Right ventricle myocardium inferior (tissue), 1 donor: ENCODE measurements at regions not wholly inside any gene's neighbourhood (a gene's known extent, or its start where the extent isn't known, plus 50 kb on each side); places are given as distances from the start of the nearest gene placed in this dataset.
"Not testable (repeated sequence)": the region's sequence is repeated elsewhere in the genome, so short reads cannot be mapped to it uniquely, and the experiment has no call there.

Source experiments
- ATAC-seq: fragments of 200-7000 bp; cut with Tn5 transposase; one replicate; pipeline ENCODE4 v1.9.1; 2020; ENCODE audit warnings: mild to moderate bottlenecking, moderate library complexity
- DNase-seq: peaks from one replicate; pipeline ENCODE4 v3.0.0; 2021; ENCODE audit errors: missing footprints
- intact Hi-C: fragments of 100-400 bp; cut with DNase I; formaldehyde crosslinking; loops from one replicate; pipeline ENCODE4 v1.11.0; 2022
- donor health status: DM: no; HTN: yes; CAD: no; lungs with severe emphysema.

DNA sequence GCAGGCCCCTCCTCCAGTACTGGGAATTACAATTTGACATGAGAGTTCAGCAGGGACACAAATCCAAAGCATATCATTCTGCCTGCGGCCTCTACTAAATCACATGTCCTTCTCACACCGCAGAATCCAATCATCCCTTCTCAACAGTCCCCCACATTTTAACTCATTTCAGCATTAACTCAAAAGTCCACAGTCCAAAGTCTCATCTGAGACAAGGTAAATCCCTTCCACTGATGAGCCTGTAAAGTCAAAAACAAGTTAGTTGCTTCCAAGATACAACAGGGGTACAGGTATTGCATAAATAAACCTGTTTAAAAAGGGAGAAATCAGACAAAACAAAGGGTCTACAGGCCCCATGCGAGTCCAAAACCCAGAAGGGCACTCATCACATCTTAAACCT lies 64.0 kb downstream of the EBNA1BP2 start:
- intact Hi-C loops, result no loop called here
- DNase-seq (no peak), ATAC-seq (no peak)

- DNase-seq (no peak), ATAC-seq (no peak)
- intact Hi-C loops, result no loop called here
Measured at GRCh38 chr1:43107664-43108063, 64.4 kb downstream of the EBNA1BP2 start.

GRCh38 chr1:43104027-43104763 lies 67.9 kb downstream of the EBNA1BP2 start:
- DNase-seq, result no peak
- intact Hi-C loops, result no loop called here
- no peak for ATAC-seq

- intact Hi-C loops, result no loop called here
- peak; percentile 73 for ATAC-seq
- no peak for DNase-seq
Measured at GRCh38 chr1:43101061-43101460, 71.0 kb downstream of the EBNA1BP2 start.

DNA sequence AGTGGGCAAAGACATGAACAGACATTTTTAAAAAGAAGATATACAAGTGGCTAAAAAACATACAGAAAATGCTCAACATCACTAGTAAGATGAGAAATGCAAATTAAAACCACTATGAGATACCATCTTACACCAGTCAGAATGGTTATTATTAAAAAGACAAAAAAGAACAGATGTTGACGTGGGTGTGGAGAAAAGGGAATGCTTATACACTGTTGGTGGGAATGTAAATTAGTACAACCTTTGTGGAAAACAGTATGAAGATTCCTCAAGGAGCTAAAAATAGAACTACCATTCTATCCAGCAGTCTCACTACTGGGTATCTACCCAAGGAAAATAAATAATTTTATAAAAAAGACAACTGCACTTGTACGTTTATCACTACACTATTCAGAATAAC lies 73.9 kb downstream of the EBNA1BP2 start:
- DNase-seq (no peak), ATAC-seq (no peak)
- intact Hi-C loops, result no loop called here

DNA sequence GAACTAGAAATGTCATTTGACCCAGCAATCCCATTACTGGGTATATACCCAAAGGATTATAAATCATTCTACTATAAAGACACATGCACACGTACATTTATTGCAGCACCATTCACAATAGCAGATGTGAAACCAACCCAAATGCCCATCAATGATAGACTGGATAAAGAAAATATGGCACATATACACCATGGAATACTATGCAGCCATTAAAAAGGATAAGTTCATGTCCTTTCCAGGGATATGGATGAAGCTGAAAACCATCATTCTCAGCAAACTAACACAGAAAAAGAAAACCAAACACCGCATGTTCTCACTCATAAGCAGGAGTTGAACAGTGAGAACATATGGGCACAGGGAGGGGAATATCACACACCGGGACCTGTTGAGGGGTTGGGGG lies 75.6 kb downstream of the EBNA1BP2 start:
- ATAC-seq, intact Hi-C loops, DNase-seq: not testable (repeated sequence)

GRCh38 chr1:43090812-43091211 lies 81.3 kb downstream of the EBNA1BP2 start:
- intact Hi-C loops, ATAC-seq, DNase-seq: not testable (repeated sequence)

- DNase-seq, intact Hi-C loops, ATAC-seq: not testable (repeated sequence)
Measured at GRCh38 chr1:43090157-43090556, 81.9 kb downstream of the EBNA1BP2 start.

GRCh38 chr1:43083375-43083891 lies 88.7 kb downstream of the EBNA1BP2 start:
- no peak for ATAC-seq
- no peak for DNase-seq
- intact Hi-C loops, result no loop called here

DNA sequence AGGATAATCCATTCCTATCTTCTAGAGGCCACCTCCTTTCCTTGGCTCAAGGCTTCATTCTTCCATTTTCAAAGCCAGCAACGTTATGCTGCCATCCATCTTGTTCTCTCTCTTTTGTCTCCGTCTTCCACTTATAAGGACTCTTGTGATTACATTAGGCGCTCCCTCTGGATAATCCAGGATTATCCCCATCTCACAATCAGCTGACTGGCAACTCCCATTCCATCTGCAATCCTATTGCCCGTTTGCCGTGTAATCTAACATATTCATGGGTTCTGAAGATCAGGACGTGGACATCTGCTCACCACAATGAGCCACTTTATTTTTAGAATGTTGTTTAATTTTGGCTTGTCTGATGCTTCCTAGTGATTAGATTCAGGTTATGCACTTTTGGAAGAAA lies 89.3 kb downstream of the EBNA1BP2 start:
- DNase-seq, result no peak
- ATAC-seq, result no peak
- intact Hi-C loops, result no loop called here

- ATAC-seq (no peak), DNase-seq (no peak)
- intact Hi-C loops, result no loop called here
Measured at GRCh38 chr1:43077273-43077672, 94.8 kb downstream of the EBNA1BP2 start.

DNA sequence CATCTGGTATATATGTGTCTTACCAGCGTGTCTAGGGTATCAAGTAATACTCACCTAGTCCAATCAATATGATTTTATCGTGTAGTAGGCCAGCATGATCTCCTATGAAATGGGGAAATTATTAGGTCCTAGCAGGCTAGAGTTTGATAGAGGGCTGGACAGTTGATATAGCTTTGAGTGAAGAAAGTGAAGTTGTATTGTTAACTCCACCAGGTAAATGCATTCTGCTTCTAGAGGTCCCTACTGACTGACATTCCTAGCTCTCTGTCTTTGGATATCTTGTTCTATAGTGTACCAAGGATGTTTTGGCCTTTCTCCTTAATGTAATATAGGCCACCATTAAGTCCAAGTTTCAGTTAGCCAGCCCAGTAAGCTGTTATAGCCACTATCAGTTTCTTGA lies 97.4 kb downstream of the EBNA1BP2 start:
- DNase-seq (no peak), ATAC-seq (no peak)
- intact Hi-C loops, result loop anchor here (1.0 to 5.0 kb wide), 2 partner anchors 161 to 497 kb away; no protein-coding TSS in a partner anchor

GRCh38 chr1:43074244-43074643 lies 97.8 kb downstream of the EBNA1BP2 start:
- DNase-seq (no peak), ATAC-seq (no peak)
- intact Hi-C loops, result loop anchor here (1.0 to 5.0 kb wide), 2 partner anchors 161 to 497 kb away; no protein-coding TSS in a partner anchor

DNA sequence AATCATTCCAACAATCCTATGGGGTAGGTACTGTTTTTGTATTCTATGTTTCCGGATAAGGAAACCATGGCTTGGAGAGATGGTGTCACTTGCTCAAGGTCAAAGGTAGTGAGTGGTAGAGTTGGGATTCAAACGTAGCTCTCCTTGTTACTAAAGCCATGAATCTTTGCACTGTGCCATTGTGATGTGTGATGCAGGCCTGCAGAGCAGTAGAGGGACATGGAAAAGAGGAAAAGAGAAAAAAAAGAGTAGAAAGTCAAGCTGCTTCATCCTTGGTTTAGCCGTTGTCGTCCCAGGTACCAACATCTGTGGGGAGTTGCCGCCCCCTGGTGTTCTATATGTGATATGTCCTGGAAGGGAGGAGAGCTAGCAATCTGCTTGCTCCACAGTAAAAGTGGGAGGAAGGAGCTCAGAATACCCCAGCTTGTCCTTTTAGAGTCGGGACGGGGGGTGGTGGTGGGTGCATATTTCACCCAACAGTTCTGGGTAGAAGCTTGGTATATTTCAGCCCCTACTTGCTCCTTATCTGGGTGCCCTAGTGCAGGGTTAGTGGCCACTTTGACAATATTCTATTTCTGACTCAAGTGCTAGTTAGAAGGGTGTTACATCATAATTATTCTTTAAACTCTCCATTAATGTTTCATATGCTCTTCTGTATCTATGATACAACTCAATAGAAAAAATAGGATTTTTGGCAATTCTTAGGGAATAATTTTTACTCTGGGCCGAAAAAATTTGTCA lies 98.4 kb downstream of the EBNA1BP2 start:
- intact Hi-C loops, result loop anchor here (1.0 to 5.0 kb wide), 3 partner anchors 160 to 496 kb away; no protein-coding TSS in a partner anchor
- DNase-seq (peak; percentile 87), ATAC-seq (peak; percentile 90)

DNA sequence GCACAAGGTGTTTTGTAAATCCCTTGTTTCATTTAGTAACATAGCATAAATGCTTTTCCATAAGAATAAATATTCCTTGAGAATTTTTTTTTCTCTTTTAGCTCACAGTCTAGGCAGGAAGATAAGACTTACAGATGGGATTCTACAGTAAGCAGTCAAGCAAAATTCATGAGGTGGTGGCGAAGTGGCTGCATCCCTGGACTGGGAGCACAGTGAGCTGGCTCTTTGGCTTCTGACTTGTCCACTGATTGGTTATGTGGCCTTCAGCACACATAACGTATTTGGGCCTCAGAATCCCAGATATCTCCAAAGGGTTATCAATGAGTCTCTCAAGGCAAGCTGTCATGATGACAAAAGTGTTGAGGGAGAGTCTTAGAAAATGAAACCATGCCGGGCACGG lies 99.8 kb downstream of the EBNA1BP2 start:
- ATAC-seq (no peak), DNase-seq (no peak)
- intact Hi-C loops, result loop anchor here (2.0 to 5.0 kb wide), 2 partner anchors 294 to 495 kb away; no protein-coding TSS in a partner anchor

DNA sequence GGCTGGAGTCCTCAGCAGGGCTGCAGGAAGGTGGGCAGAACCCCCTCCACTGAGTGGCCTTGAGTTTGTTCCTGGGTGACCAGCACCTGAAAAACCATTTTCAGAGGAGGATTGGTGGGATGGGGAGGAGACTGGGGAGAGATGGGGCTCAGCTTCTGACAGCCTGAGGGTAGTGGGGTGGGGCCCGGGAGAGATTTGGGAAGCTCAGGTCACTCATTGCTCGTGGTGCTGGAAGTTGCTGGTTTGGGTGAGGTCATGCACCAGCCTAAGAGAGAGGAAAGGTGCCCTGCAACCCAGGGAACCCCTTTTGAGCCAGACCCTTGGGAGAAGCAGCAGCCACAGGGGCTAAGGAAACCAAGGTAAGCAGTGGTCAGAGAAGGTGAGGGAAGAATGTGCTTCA lies 100.8 kb downstream of the EBNA1BP2 start:
- no peak for DNase-seq
- intact Hi-C loops, result loop anchor here (5.0 kb wide), 1 partner anchor 494 kb away; no protein-coding TSS in a partner anchor
- no peak for ATAC-seq

DNA sequence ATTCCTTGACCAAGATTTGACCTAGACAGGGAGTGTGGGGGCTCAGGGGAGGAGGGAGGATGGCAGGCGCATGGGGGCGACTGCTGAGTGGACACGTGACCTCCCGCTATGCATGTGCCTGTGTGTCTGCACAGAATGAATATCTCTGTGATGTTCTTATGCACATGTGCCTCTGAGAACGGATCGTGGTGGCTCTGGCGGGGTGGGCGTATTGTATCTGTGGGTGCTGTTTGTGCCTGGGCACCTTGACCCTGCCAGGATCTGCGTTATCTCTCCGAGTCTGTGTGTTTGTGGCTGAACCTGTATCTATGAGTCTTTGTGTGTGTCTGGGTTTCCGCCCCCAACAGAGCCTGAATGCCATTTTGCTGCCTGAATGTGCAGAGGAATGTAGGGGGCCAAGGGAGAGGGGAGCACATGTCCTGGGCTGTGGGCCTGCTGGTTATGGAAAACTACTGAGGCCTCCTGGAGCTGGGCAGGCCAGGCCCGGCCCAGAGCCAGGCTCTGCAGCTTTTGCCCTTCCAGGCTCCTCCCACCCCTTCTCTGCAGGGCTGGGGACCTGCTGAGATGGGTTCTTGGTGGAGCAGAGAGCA lies 102.5 kb downstream of the EBNA1BP2 start:
- DNase-seq (no peak), ATAC-seq (no peak)
- intact Hi-C loops, result loop anchor here (5.0 kb wide), 1 partner anchor 492 kb away; no protein-coding TSS in a partner anchor

DNA sequence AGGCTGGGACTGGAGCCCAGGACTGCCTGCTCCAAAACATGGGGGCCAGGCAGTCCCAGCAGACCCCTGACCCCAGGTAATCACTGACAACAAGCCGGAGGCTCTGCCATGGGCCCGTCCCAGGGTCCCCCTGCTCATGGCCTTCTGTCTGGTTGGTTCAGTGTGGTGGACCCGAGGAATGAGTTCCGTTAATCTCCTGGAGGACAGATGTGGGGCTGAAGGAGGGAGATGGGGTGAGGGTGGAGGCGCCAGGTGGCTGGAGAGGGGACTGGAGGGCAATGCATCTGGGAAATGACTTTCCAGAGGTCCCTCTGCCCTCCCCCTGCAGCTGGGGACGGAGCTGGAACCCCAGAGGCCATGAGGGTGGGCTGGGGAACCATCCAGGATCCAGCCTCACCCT lies 103.2 kb downstream of the EBNA1BP2 start:
- ATAC-seq, result no peak
- intact Hi-C loops, result no loop called here

More for the DNA sequence above, 103.2 kb downstream of the EBNA1BP2 start:
- DNase-seq, result no peak
